Neural progenitor cell (in vitro differentiated cells): ENCODE measurements at regions not wholly inside any gene's neighbourhood (a gene's known extent, or its start where the extent isn't known, plus 50 kb on each side); places are given as distances from the start of the nearest gene placed in this dataset.
A peak's percentile ranks its signal among the peaks of the same experiment; 100 is the strongest.

Experiments
- DNase-seq: peaks from one replicate; pipeline ENCODE4 v3.0.0-alpha.2; 2016; ENCODE audit warnings: low spot score
- H2AFZ ChIP-seq: fragments of 200-600 bp; sonication (generic); replicated peaks from 2 replicates; pipeline ENCODE4 v1.6.1; 2016; ENCODE audit warnings: antibody characterized with exemption
- H3F3A ChIP-seq: fragments of 200-600 bp; sonication (generic); 2 replicates; pipeline ENCODE4 v1.6.1; 2016; ENCODE audit warnings: antibody characterized with exemption, low read depth
- H3K27ac ChIP-seq: fragments of 200-600 bp; sonication (generic); 2 replicates; pipeline ENCODE4 v1.5.1; 2016; ENCODE audit warnings: mild to moderate bottlenecking
- H3K27me3 ChIP-seq: fragments of 200-600 bp; sonication (generic); 2 replicates; pipeline ENCODE4 v1.6.1; 2016; ENCODE audit warnings: mild to moderate bottlenecking, moderate library complexity
- H3K36me3 ChIP-seq: fragments of 200-600 bp; sonication (generic); 2 replicates; pipeline ENCODE4 v1.5.1; 2016
- H3K4me1 ChIP-seq: fragments of 200-600 bp; sonication (generic); 2 replicates; pipeline ENCODE4 v1.6.1; 2016; ENCODE audit warnings: mixed run types
- H3K4me2 ChIP-seq: fragments of 200-600 bp; sonication (generic); 2 replicates; pipeline ENCODE4 v1.6.1; 2016
- H3K4me3 ChIP-seq: fragments of 200-600 bp; sonication (generic); 2 replicates; pipeline ENCODE4 v1.5.1; 2016
- H3K79me2 ChIP-seq: fragments of 200-600 bp; sonication (generic); 2 replicates; pipeline ENCODE4 v1.6.1; 2016; ENCODE audit warnings: low read depth
- H3K9ac ChIP-seq: fragments of 200-600 bp; sonication (generic); 2 replicates; pipeline ENCODE4 v1.6.1; 2016
- H3K9me3 ChIP-seq: fragments of 200-600 bp; sonication (generic); 2 replicates; pipeline ENCODE4 v1.5.1; 2016; ENCODE audit warnings: low read depth
- H4K20me1 ChIP-seq: fragments of 200-600 bp; sonication (generic); 2 replicates; pipeline ENCODE4 v1.6.1; 2016; ENCODE audit warnings: low read depth
- H3K27ac Mint-ChIP-seq: 3 replicates; pipeline ENCODE4 v1.8.0; 2021; ENCODE audit warnings: mixed read lengths
- H3K27me3 Mint-ChIP-seq: 2 replicates; pipeline ENCODE4 v1.8.0; 2022; ENCODE audit warnings: low read depth, mild to moderate bottlenecking, inconsistent platforms, moderate library complexity, mixed read lengths; ENCODE audit not compliant: insufficient read depth
- H3K36me3 Mint-ChIP-seq: 3 replicates; pipeline ENCODE4 v1.8.0; 2021; ENCODE audit warnings: mixed read lengths
- H3K4me1 Mint-ChIP-seq: 3 replicates; pipeline ENCODE4 v1.8.0; 2021; ENCODE audit warnings: mixed read lengths
- H3K4me3 Mint-ChIP-seq: 3 replicates; pipeline ENCODE4 v1.8.0; 2021; ENCODE audit warnings: mild to moderate bottlenecking, moderate library complexity, mixed read lengths
- H3K9me3 Mint-ChIP-seq: 3 replicates; pipeline ENCODE4 v1.8.0; 2020; ENCODE audit warnings: mixed read lengths
- CTCF ChIP-seq: fragments of 200-600 bp; sonication (generic); IDR thresholded peaks from 2 replicates; pipeline ENCODE4 v1.5.1; 2017; ENCODE audit warnings: antibody characterized with exemption, mild to moderate bottlenecking
- EZH2 ChIP-seq: fragments of 200-600 bp; sonication (generic); IDR thresholded peaks from 2 replicates; pipeline ENCODE4 v1.6.1; 2017; ENCODE audit warnings: antibody characterized with exemption, mild to moderate bottlenecking, moderate library complexity
- EZH2phosphoT487 ChIP-seq: fragments of 200-600 bp; sonication (generic); IDR thresholded peaks from 2 replicates; pipeline ENCODE4 v1.6.1; 2017; ENCODE audit warnings: antibody characterized with exemption

- Mint-ChIP-seq H3K9me3 (peaks cover 7% of the 10 kb centered on the region), H3K4me1 (peaks cover 10% of the 10 kb centered on the region), H3K27ac (peak overlapping the region; percentile 8), H3K4me3 (no peak overlapping the region), H3K36me3 (no peaks in the 10 kb centered on the region), H3K27me3 (peaks cover 31% of the 10 kb centered on the region)
- H3K9ac ChIP-seq, result no peak overlapping the region
- no peak overlapping the region for H3K4me3 ChIP-seq
- peaks cover 6% of the 10 kb centered on the region for H3F3A ChIP-seq
- no peak overlapping the region for H2AFZ ChIP-seq
- H3K27ac ChIP-seq, result no peak overlapping the region
- peaks cover 46% of the 10 kb centered on the region for H3K27me3 ChIP-seq
- peaks cover 6% of the 10 kb centered on the region for H4K20me1 ChIP-seq
- H3K36me3 ChIP-seq, result no peaks in the 10 kb centered on the region
- TF ChIP-seq EZH2 (no peak), CTCF (no peak)
- no peak overlapping the region for H3K4me2 ChIP-seq
- no peaks in the 10 kb centered on the region for H3K79me2 ChIP-seq
- no peak for DNase-seq
- H3K4me1 ChIP-seq, result peaks cover 17% of the 10 kb centered on the region
- no peaks in the 10 kb centered on the region for H3K9me3 ChIP-seq
Observed at GRCh38 chr4:3867403-3868100, 101.4 kb downstream of the ADRA2C start.

GRCh38 chr4:3868211-3869173 lies 102.3 kb downstream of the ADRA2C start:
- Histone ChIP-seq H3K4me3 (no peak overlapping the region), H3K9me3 (no peaks in the 10 kb centered on the region), H3K9ac (no peak overlapping the region), H3K4me2 (no peak overlapping the region), H3K27me3 (peaks cover 53% of the 10 kb centered on the region), H4K20me1 (peaks cover 6% of the 10 kb centered on the region), H3K4me1 (peaks cover 12% of the 10 kb centered on the region), H3K79me2 (no peaks in the 10 kb centered on the region), H3F3A (peaks cover 4% of the 10 kb centered on the region), H3K27ac (no peak overlapping the region), H3K36me3 (no peaks in the 10 kb centered on the region), H2AFZ (no peak overlapping the region)
- H3K27me3 Mint-ChIP-seq, result peaks cover 40% of the 10 kb centered on the region
- DNase-seq, result peak; percentile 87
- H3K9me3 Mint-ChIP-seq, result peaks cover 7% of the 10 kb centered on the region
- TF ChIP-seq EZH2, result no peak
- TF ChIP-seq EZH2phosphoT487, result no peak
- TF ChIP-seq CTCF, result peak; percentile 12
- H3K4me3 Mint-ChIP-seq, result peak overlapping the region; percentile 24
- no peak overlapping the region for H3K27ac Mint-ChIP-seq
- peaks cover 9% of the 10 kb centered on the region for H3K4me1 Mint-ChIP-seq
- no peaks in the 10 kb centered on the region for H3K36me3 Mint-ChIP-seq

GRCh38 chr4:3869174-3869572 lies 103.0 kb downstream of the ADRA2C start:
- H3F3A ChIP-seq, result no peaks in the 10 kb centered on the region
- Mint-ChIP-seq H3K4me3 (no peak overlapping the region), H3K27ac (no peak overlapping the region), H3K4me1 (peaks cover 8% of the 10 kb centered on the region), H3K27me3 (peaks cover 41% of the 10 kb centered on the region), H3K9me3 (peaks cover 7% of the 10 kb centered on the region), H3K36me3 (no peaks in the 10 kb centered on the region)
- H3K79me2 ChIP-seq, result no peaks in the 10 kb centered on the region
- peaks cover 13% of the 10 kb centered on the region for H3K4me1 ChIP-seq
- no peak overlapping the region for H3K27ac ChIP-seq
- peaks cover 6% of the 10 kb centered on the region for H4K20me1 ChIP-seq
- H3K4me3 ChIP-seq, result no peak overlapping the region
- no peak overlapping the region for H2AFZ ChIP-seq
- DNase-seq, result no peak
- H3K27me3 ChIP-seq, result peaks cover 58% of the 10 kb centered on the region
- no peaks in the 10 kb centered on the region for H3K36me3 ChIP-seq
- H3K9me3 ChIP-seq, result no peaks in the 10 kb centered on the region
- TF ChIP-seq EZH2 (no peak), EZH2phosphoT487 (no peak), CTCF (no peak)
- no peak overlapping the region for H3K9ac ChIP-seq
- H3K4me2 ChIP-seq, result no peak overlapping the region
